Fibroblast of lung (primary cell): ENCODE measurements at regions not wholly inside any gene's neighbourhood (a gene's known extent, or its start where the extent isn't known, plus 50 kb on each side); places are given as distances from the start of the nearest gene placed in this dataset.

Experiments used
- DNase-seq, 2 donors: peaks; one replicate each; pipeline versions ENCODE4 v3.0.0 to v3.0.0-alpha.2; 2010; ENCODE audit warnings: low read depth in 2 of 2
- H2AFZ ChIP-seq: 2 replicates; pipeline ENCODE4 v1.5.1; 2012; ENCODE audit warnings: low read length, control low read depth, inconsistent platforms
- H3K27ac ChIP-seq: 2 replicates; pipeline ENCODE4 v1.5.1; 2011; ENCODE audit warnings: low read length, control low read depth; ENCODE audit not compliant: insufficient read depth
- H3K27me3 ChIP-seq: 2 replicates; pipeline ENCODE4 v1.5.1; 2011; ENCODE audit warnings: mild to moderate bottlenecking, low read length; ENCODE audit not compliant: control insufficient read depth, insufficient read depth
- H3K36me3 ChIP-seq: 2 replicates; pipeline ENCODE4 v1.5.1; 2011; ENCODE audit warnings: low read length; ENCODE audit not compliant: control insufficient read depth, insufficient read depth
- H3K4me1 ChIP-seq: 2 replicates; pipeline ENCODE4 v1.5.1; 2011; ENCODE audit warnings: low read length; ENCODE audit not compliant: control insufficient read depth, insufficient read depth; ENCODE audit errors: extremely low read depth
- H3K4me2 ChIP-seq: 2 replicates; pipeline ENCODE4 v1.5.1; 2011; ENCODE audit warnings: low read length, control low read depth; ENCODE audit not compliant: insufficient read depth; ENCODE audit errors: extremely low read depth
- H3K4me3 ChIP-seq, 4 experiments: fragments of 200-600 bp in 1 of 4; sonication (generic) in 1 of 4; replicated peaks in 1 of 4; 2 replicates each; pipeline ENCODE4 v1.5.1; 2011 to 2016; ENCODE audit warnings: low read length in 4 of 4, low read depth in 3 of 4, mild to moderate bottlenecking in 3 of 4, control low read depth in 2 of 4, inconsistent platforms in 1 of 4, mixed read lengths in 1 of 4; ENCODE audit not compliant: insufficient read depth in 1 of 4; ENCODE audit errors: control extremely low read depth in 1 of 4
- H3K79me2 ChIP-seq: 2 replicates; pipeline ENCODE4 v1.5.1; 2012; ENCODE audit warnings: mild to moderate bottlenecking, low read length, inconsistent platforms; ENCODE audit not compliant: control insufficient read depth, insufficient read depth
- H3K9ac ChIP-seq: 2 replicates; pipeline ENCODE4 v1.5.1; 2011; ENCODE audit warnings: mild to moderate bottlenecking, low read length, control low read depth; ENCODE audit not compliant: insufficient read depth
- H3K9me3 ChIP-seq: 2 replicates; pipeline ENCODE4 v1.5.1; 2012; ENCODE audit warnings: low read depth, low read length; ENCODE audit not compliant: control insufficient read depth, insufficient read depth
- H4K20me1 ChIP-seq: 2 replicates; pipeline ENCODE4 v1.5.1; 2011; ENCODE audit warnings: low read length; ENCODE audit not compliant: control insufficient read depth, insufficient read depth; ENCODE audit errors: extremely low read depth
- EZH2 ChIP-seq: IDR thresholded peaks from 2 replicates; pipeline ENCODE4 v1.5.1; 2012; ENCODE audit warnings: low read length, control low read depth, mild to moderate bottlenecking; ENCODE audit errors: missing control alignments
- TF ChIP-seq, protein P1 (sequence below), 2 donors: IDR thresholded peaks in 1 of 2; conservative IDR thresholded peaks in 1 of 2; 1 replicate in 1 of 2; 2 replicates in 1 of 2; pipeline ENCODE4 v1.5.1; 2011 to 2012; ENCODE audit warnings: low read length in 2 of 2, control low read depth in 1 of 2, inconsistent platforms in 1 of 2, low read depth in 1 of 2, mild to moderate bottlenecking in 1 of 2

- H3K4me3 ChIP-seq, result no peak overlapping the region
- H3K4me1 ChIP-seq, result no peaks in the 10 kb centered on the region
- H4K20me1 ChIP-seq, result no peaks in the 10 kb centered on the region
- H3K27me3 ChIP-seq, result no peaks in the 10 kb centered on the region
- TF ChIP-seq EZH2, result no peak
- TF ChIP-seq, protein P1, sequence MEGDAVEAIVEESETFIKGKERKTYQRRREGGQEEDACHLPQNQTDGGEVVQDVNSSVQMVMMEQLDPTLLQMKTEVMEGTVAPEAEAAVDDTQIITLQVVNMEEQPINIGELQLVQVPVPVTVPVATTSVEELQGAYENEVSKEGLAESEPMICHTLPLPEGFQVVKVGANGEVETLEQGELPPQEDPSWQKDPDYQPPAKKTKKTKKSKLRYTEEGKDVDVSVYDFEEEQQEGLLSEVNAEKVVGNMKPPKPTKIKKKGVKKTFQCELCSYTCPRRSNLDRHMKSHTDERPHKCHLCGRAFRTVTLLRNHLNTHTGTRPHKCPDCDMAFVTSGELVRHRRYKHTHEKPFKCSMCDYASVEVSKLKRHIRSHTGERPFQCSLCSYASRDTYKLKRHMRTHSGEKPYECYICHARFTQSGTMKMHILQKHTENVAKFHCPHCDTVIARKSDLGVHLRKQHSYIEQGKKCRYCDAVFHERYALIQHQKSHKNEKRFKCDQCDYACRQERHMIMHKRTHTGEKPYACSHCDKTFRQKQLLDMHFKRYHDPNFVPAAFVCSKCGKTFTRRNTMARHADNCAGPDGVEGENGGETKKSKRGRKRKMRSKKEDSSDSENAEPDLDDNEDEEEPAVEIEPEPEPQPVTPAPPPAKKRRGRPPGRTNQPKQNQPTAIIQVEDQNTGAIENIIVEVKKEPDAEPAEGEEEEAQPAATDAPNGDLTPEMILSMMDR (conservative IDR thresholded peaks at IDR 0.05 in 1 of 2, IDR thresholded peaks at IDR 0.05 in 1 of 2; ENCODE audit: low read depth in 1 of 2, low read length in 2 of 2), result no peak
- no peak overlapping the region for H3K9ac ChIP-seq
- H3K27ac ChIP-seq, result no peak overlapping the region
- H3K4me2 ChIP-seq, result no peak overlapping the region
- H3K36me3 ChIP-seq, result no peaks in the 10 kb centered on the region
- H2AFZ ChIP-seq, result no peak overlapping the region
- no peaks in the 10 kb centered on the region for H3K9me3 ChIP-seq
- DNase-seq, result no peak
- H3K79me2 ChIP-seq, result no peaks in the 10 kb centered on the region
Measured at GRCh38 chr4:134260126-134260525, 58.5 kb upstream of the PABPC4L start.
